ENCODE measurements at regions not wholly inside any gene's neighbourhood (a gene's known extent, or its start where the extent isn't known, plus 50 kb on each side); places are given as distances from the start of the nearest gene placed in this dataset.

DNA sequence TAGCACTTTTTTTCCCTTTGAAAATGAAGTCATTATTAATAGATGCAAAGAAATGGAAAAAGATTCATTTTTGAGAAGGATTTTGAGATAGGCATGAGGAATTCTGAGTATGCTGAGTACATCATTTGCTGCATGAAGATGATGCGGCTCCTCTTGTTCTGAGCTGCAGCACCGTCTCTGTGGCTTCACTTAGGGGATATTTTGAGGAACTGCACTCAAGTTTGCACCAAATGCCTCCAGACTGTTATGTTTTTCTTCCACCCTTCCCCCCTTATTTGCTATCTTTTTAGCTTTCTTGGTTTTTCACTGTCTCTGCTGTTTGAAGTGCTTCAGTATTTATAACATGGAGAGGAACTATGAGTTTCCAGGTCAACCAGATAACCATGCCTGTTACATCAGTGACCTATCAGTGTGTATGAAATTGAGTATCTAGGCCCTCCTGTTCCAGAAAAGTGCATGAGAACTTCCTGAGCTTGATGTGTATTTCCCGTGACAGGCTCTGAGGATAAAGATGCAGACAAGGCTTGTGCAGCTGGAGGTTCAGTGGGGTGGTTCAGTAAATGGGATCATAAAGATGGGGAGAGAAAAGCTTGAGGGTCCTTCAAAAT lies 128.7 kb downstream of the PDCD6IP start:
- Histone ChIP-seq H3K36me3 (ENCODE audit: control insufficient read depth in 2 of 2, extremely low read depth in 1 of 2, insufficient read depth in 2 of 2, low read length in 2 of 2) (no peaks in the 10 kb centered on the region), H3K9me1 (replicated peaks; ENCODE audit: control insufficient read depth, extremely low read depth, insufficient read depth, low read length) (no peaks in the 10 kb centered on the region), H3K4me1 (ENCODE audit: control insufficient read depth, extremely low read depth, insufficient read depth, low read length) (no peaks in the 10 kb centered on the region), H3K4me3 (replicated peaks in 1 of 3; ENCODE audit: insufficient read depth in 1 of 3, low read depth in 1 of 3, low read length in 3 of 3) (no peak overlapping the region), H3K79me2 (ENCODE audit: control insufficient read depth, insufficient read depth, low read length) (no peaks in the 10 kb centered on the region), H3K27me3 (ENCODE audit: control insufficient read depth in 2 of 2, insufficient read depth in 2 of 2, low read length in 2 of 2) (peaks cover 0 to 2% of the 10 kb centered on the region in 2 experiments), H3K4me2 (ENCODE audit: insufficient read depth, low read length) (no peak overlapping the region), H3K9ac (replicated peaks; ENCODE audit: extremely low read depth, insufficient read depth, low read length) (no peak overlapping the region), H4K20me1 (replicated peaks; ENCODE audit: control insufficient read depth, extremely low read depth, insufficient read depth, low read length) (no peaks in the 10 kb centered on the region), H2AFZ (ENCODE audit: low read depth, low read length) (no peak overlapping the region), H3K9me3 (replicated peaks; ENCODE audit: control insufficient read depth, insufficient read depth, low read length) (no peaks in the 10 kb centered on the region), H3K27ac (ENCODE audit: insufficient read depth, low read depth, low read length) (no peak overlapping the region)
- dilution Hi-C loops (cut with MboI; ENCODE audit: extremely low pct_ligation_motif_present, low sequenced_read_pairs) (no loop called here), intact Hi-C loops (cut with micrococcal nuclease) (no loop called here)
- DNase-seq (ENCODE audit: low read depth, low spot score) (no peak), FAIRE-seq (no peak)
- no TSS peak for BruUV-seq (replicated peaks)
- ChIA-PET POLR2A (no interaction called here), CTCF (no interaction called here)
- TF ChIP-seq, protein P1, sequence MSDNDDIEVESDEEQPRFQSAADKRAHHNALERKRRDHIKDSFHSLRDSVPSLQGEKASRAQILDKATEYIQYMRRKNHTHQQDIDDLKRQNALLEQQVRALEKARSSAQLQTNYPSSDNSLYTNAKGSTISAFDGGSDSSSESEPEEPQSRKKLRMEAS (IDR thresholded peaks at IDR 0.05; ENCODE audit: insufficient read depth, insufficient read length): no peak
- TF ChIP-seq POLR2AphosphoS5 (IDR thresholded peaks at IDR 0.05; ENCODE audit: insufficient read depth, low read depth, low read length): no peak
- TF ChIP-seq POLR2A (IDR thresholded peaks at IDR 0.05; ENCODE audit: low read depth, low read length): no peak
- TF ChIP-seq, protein P2, sequence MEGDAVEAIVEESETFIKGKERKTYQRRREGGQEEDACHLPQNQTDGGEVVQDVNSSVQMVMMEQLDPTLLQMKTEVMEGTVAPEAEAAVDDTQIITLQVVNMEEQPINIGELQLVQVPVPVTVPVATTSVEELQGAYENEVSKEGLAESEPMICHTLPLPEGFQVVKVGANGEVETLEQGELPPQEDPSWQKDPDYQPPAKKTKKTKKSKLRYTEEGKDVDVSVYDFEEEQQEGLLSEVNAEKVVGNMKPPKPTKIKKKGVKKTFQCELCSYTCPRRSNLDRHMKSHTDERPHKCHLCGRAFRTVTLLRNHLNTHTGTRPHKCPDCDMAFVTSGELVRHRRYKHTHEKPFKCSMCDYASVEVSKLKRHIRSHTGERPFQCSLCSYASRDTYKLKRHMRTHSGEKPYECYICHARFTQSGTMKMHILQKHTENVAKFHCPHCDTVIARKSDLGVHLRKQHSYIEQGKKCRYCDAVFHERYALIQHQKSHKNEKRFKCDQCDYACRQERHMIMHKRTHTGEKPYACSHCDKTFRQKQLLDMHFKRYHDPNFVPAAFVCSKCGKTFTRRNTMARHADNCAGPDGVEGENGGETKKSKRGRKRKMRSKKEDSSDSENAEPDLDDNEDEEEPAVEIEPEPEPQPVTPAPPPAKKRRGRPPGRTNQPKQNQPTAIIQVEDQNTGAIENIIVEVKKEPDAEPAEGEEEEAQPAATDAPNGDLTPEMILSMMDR (IDR thresholded peaks at IDR 0.05; ENCODE audit: extremely low read depth in 1 of 2, insufficient read depth in 1 of 2, low read depth in 1 of 2, low read length in 2 of 2): no peak
- no peak for TF ChIP-seq FOS (IDR thresholded peaks at IDR 0.05; ENCODE audit: borderline replicate concordance, insufficient read depth, low read length)
- TF ChIP-seq EZH2 (IDR thresholded peaks at IDR 0.05; ENCODE audit: borderline replicate concordance, low read depth, low read length, severe bottlenecking): no peak
- no peak for TF ChIP-seq JUN (IDR thresholded peaks at IDR 0.05; ENCODE audit: borderline replicate concordance, insufficient read depth, insufficient read length, low read depth)
- no peak for TF ChIP-seq GATA2 (IDR thresholded peaks at IDR 0.05; ENCODE audit: insufficient read depth, insufficient read length, low read depth, low read length)
- no peak for TF ChIP-seq MYC (IDR thresholded peaks at IDR 0.05; ENCODE audit: low read depth, low read length)

All from endothelial cell of umbilical vein (primary cell).